CD4-positive, alpha-beta T cell treated with Interleukin-12 subunit alpha and Interleukin-12 subunit beta, for 1 hour (primary cell): ENCODE measurements at regions not wholly inside any gene's neighbourhood (a gene's known extent, or its start where the extent isn't known, plus 50 kb on each side); places are given as distances from the start of the nearest gene placed in this dataset.
A peak's percentile ranks its signal among the peaks of the same experiment; 100 is the strongest.

Experiments used
- DNase-seq: peaks from one replicate; pipeline ENCODE4 v3.0.0-alpha.2; 2020

GRCh38 chr2:147709655-147710054, 135.2 kb upstream of the ACVR2A start:
- no peak for DNase-seq

GRCh38 chr2:147703171-147703570, 141.7 kb upstream of the ACVR2A start:
- no peak for DNase-seq

GRCh38 chr2:147698166-147698565, 146.7 kb upstream of the ACVR2A start:
- DNase-seq = no peak

GRCh38 chr2:147696426-147696825, 148.4 kb upstream of the ACVR2A start:
- no peak for DNase-seq

- peak; percentile 2 for DNase-seq
These were observed 155.5 kb upstream of the ACVR2A start for GRCh38 chr2:147689220-147689909.

GRCh38 chr2:147688242-147688641, 156.6 kb upstream of the ACVR2A start:
- no peak for DNase-seq

- no peak for DNase-seq
These were observed 158.5 kb upstream of the ACVR2A start for GRCh38 chr2:147686365-147686764.

GRCh38 chr2:147684903-147685302, 159.9 kb upstream of the ACVR2A start:
- DNase-seq = no peak

GRCh38 chr2:147683380-147683779, 161.4 kb upstream of the ACVR2A start:
- no peak for DNase-seq

GRCh38 chr2:147681093-147681492, 163.7 kb upstream of the ACVR2A start:
- no peak for DNase-seq

- DNase-seq = no peak
These were observed 164.8 kb upstream of the ACVR2A start for GRCh38 chr2:147679955-147680531.

- no peak for DNase-seq
These were observed 165.5 kb upstream of the ACVR2A start for GRCh38 chr2:147679191-147679954.

- no peak for DNase-seq
These were observed 179.7 kb upstream of the ACVR2A start for GRCh38 chr2:147665105-147665504.

- DNase-seq = no peak
These were observed 180.9 kb upstream of the ACVR2A start for GRCh38 chr2:147663962-147664361.

GRCh38 chr2:147663153-147663961, 181.5 kb upstream of the ACVR2A start:
- DNase-seq = peak; percentile 45

GRCh38 chr2:147662221-147662620, 182.6 kb upstream of the ACVR2A start:
- no peak for DNase-seq

- no peak for DNase-seq
These were observed 184.1 kb upstream of the ACVR2A start for GRCh38 chr2:147660680-147661079.

GRCh38 chr2:147659051-147659450, 185.8 kb upstream of the ACVR2A start:
- DNase-seq = no peak

GRCh38 chr2:147657086-147658000, 187.5 kb upstream of the ACVR2A start:
- no peak for DNase-seq

- no peak for DNase-seq
These were observed 194.8 kb upstream of the ACVR2A start for GRCh38 chr2:147649998-147650397.

- DNase-seq = no peak
These were observed 195.5 kb upstream of the ACVR2A start for GRCh38 chr2:147649286-147649685.

GRCh38 chr2:147648471-147648870, 196.4 kb upstream of the ACVR2A start:
- DNase-seq = no peak
